NCI-H446 (cell line): ENCODE measurements at regions not wholly inside any gene's neighbourhood (a gene's known extent, or its start where the extent isn't known, plus 50 kb on each side); places are given as distances from the start of the nearest gene placed in this dataset.

Experiments
- DNase-seq, 2 experiments: peaks; one replicate each; lab custom pipeline; 2025; lab: John Stamatoyannopoulos, UW

DNA sequence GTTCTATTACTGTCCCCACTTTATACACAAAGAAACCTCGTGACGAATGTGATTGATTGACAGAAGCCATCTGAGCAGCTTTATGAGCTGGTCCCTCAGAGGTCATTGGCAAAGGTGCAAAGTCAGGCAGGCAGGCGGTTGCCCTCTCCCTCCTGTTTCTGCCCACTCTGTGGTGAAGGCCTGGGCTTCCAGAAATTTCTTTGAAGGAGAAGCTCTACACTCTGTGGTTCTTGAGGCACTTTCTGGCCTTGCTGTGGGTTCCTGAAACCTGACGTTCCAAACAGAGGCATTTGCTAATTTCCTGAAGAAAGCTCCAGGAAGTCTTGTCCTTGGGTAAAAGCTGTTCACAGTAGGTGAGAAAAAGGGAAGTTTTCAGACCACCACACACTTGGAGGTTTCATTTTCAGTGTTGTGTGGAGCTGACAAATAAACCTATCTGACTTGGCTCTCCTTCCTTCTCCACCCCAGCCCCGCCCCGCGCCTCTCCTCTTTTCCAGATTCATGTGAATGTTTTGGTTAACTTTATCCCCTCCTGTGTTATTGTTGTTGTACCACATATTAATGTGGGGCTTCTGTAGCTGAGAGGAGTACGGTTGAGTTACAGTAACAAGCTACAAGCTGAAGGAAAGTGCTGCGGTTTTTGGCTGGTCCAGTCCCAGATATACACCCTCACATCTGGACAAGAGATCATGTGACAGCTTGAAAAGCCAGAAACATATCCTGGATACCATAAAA, 274.1 kb downstream of the CLIC5 start:
- DNase-seq, result no peak

GRCh38 chr6:45739058-45739457, 276.6 kb downstream of the CLIC5 start:
- no peak for DNase-seq

DNA sequence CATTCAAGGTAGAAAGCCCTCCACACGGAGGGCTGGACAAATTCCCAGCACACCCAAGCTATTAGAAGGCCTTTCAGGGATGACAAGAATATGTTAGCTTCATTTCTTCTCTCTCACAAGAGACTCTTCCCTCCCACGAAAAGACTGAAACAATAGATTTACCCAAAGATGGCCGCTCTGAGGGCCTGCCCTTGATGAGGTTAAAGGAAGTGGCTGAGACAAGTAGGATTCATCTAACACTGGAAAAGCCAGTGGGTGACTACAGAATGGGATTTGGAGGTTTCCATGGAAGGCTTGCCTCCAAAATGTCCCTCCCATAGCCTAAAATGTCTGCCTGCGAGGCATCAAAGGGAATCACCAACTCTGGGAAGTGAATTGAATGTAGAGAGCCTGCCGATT, 277.6 kb downstream of the CLIC5 start:
- no peak for DNase-seq

- DNase-seq, result no peak
Observed at GRCh38 chr6:45737331-45738056, 278.2 kb downstream of the CLIC5 start.

DNA sequence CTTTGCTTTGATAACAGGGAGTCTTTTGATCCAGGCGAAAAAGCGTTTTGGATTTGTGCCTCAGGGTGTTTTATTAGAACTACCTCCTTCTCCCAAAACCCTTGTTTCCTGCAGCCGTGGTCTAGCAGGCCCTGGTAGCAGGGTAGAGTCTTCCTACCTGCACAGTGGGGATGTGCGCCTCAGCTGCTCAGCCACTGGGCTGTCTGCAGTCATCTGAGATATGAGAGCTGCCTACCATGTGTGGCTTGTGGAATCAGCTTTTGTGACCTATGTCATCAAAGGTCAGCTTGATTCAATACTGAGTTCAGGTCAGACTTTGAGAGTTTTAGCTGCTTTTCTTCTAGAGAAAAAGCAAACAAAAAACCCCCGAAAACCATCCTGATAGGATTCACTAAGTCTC, 279.5 kb downstream of the CLIC5 start:
- DNase-seq, result no peak

DNA sequence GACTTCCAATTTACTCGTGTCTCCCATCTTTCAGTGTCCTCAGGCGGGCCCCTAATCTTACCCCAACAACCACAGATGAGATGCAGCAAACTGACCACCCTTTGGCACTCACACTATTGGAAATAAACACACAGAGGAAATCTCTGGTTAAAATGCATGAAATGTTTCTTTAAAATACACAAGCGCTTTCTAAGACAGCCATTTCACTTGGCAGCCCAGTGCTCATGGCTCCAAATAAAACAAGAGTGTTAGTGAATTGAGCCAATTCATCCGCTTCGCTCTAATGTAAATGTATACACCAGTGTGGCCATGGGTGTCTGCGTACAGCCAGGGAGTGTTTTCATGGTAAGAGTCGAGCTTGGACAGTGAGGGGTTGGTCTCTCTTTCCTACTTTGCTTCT, 282.9 kb downstream of the CLIC5 start:
- no peak for DNase-seq

- no peak for DNase-seq
Observed at GRCh38 chr6:45730232-45730631, 285.4 kb downstream of the CLIC5 start.

DNA sequence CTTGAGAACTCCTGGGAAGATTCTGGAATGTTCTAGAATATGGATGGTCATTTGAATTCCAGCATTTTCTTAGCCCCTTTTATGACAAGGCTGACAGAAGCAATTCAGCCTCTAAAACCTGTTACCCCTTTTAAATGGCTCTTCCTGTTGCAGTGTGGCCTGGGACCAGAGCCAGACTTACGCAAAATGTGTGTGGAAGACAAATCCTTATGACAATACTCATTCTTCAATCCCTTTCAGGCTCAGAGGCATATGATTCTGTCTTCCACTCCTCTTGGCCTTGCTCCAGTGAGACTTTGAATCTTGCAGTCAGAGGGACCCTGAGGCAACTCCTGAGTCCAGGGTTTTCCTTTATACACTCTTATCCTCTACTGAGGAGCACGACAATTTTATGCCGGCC, 287.0 kb downstream of the CLIC5 start:
- DNase-seq, result no peak

DNA sequence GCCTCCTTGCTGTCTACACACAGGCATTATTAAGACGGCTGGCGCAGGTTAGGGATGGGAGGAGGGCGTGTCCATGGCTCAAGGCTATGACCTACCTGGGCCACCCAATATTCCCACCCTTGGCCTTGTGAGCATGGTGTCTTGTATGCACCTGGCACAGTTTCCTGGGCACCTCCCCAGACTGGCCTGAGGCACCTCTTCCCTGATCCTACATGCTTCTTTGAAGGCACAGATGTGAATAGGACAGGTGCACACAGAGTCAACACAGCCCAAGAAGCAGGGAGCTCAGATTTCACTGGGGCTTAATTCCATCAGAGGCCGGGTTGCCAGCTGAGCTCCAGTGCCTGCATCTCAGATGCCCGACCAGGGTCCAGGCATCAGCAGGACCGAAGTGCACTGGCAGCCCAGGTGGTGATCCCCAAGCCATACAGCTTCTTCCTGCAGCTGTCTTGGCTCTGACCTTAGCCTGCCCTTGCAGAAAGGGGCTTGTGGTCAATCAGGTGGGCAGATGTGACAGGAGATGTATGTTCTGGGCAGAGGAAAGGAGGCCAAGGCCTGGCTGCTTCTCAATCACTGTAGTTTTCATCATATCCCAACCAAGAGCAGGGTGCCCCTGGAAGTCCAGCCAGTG, 287.7 kb downstream of the CLIC5 start:
- no peak for DNase-seq

- no peak for DNase-seq
Observed at GRCh38 chr6:45727228-45727627, 288.4 kb downstream of the CLIC5 start.

DNA sequence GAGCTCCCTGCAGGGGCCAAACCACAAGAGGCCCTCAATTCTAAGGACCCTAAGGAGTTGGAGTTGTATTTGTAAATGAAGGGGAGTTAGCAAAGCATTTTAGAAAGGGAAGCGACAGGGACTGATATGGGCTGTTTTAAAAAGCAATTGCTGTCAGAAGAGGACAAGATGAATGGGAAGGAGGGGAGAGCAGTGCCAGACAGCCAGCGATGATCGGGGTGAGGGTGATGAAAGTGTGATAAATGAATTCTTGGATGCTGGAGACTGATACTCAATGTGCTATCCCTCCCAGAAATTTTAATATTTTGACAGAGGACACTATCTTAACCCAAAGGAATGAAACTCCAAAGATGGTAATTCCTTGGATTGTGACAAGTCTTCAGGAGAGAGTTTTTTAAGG, 289.2 kb downstream of the CLIC5 start:
- DNase-seq, result no peak

DNA sequence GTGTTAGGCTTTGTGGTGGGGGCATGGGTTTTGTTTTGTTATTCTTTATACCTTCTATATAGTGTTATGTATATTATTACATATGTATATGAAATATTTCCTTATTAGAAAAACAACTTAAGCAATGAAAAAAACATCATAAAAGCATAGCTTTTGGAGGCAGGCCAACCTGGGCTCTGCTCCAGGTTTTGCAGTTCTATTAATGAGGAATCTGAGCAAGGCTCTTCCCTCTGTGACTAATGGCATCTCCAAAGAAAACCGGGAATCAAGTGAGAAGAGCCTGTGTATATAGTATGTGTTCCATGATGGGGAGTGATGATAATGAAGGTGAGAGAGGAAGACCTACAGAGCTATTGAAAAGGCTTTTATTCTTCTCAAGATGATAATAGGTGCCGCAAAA, 291.1 kb downstream of the CLIC5 start:
- DNase-seq, result peak; percentile 6 to 40

DNA sequence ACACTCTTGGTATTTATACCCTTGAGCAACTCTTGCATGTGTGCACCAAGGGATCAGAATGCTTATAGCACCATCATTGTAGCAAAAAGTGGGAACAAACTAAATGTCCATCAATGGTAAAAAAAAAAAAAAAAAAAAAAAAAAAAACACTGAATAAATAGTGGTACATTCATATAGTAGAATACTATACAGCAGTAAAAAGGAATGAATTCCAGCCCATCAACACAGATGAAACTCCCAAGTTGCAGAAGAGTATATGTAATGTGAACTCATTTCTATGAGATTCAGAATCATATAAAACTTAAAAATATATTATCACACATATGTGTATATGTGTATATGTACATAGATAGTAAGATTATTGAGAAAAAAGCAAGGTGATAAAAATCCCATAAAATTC, 291.6 kb downstream of the CLIC5 start:
- DNase-seq, result no peak

DNA sequence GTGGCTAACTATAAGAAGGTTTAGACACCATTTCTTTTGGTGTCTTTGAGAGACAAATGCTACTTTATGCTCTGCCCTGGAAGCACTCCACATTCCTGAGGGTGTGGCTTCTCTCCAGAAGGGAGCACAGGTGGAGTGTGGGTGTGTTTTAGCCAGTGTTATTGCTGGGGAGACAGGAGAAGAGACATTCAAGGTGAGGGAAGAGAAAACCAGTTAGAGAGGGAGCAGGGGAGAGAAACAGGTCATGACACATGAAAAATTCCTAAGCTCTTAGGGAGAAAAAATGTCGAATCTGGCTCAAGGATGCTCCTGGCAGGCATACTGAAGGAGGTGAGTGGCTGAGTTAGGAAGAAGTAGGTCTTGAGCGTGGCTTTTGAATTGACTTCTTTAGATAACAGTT, 292.8 kb downstream of the CLIC5 start:
- DNase-seq, result no peak

DNA sequence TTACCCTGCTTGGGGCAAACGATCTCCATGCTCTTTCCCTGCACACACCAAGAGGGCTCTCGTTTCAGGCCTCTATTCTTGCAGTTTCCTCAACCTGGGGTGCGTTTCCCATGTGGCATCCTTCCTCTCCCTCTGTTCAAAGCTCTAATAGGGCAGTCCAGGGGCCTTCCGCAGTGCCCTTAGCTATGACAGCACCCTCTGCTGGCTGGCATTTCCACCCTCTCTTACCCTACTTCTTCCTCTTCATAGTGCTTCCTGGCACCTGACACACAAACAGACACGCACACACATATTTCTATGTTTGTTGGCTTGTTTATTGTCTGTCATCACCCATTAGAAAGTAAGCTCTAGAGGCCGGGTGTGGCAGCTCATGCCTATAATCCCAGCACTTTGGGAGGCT, 294.0 kb downstream of the CLIC5 start:
- DNase-seq, result no peak

- DNase-seq, result no peak
Observed at GRCh38 chr6:45718871-45719270, 296.8 kb downstream of the CLIC5 start.

- DNase-seq, result no peak
Observed at GRCh38 chr6:45718131-45718530, 297.5 kb downstream of the CLIC5 start.

- no peak for DNase-seq
Observed at GRCh38 chr6:45717715-45718114, 297.9 kb downstream of the CLIC5 start.

- no peak for DNase-seq
Observed at GRCh38 chr6:45717027-45717426, 298.6 kb downstream of the CLIC5 start.

- no peak for DNase-seq
Observed at GRCh38 chr6:45715508-45715803, 300.2 kb downstream of the CLIC5 start.

- peak in 1 of 2 experiments; percentile 49 for DNase-seq
Observed at GRCh38 chr6:45714741-45715507, 300.7 kb downstream of the CLIC5 start.

DNA sequence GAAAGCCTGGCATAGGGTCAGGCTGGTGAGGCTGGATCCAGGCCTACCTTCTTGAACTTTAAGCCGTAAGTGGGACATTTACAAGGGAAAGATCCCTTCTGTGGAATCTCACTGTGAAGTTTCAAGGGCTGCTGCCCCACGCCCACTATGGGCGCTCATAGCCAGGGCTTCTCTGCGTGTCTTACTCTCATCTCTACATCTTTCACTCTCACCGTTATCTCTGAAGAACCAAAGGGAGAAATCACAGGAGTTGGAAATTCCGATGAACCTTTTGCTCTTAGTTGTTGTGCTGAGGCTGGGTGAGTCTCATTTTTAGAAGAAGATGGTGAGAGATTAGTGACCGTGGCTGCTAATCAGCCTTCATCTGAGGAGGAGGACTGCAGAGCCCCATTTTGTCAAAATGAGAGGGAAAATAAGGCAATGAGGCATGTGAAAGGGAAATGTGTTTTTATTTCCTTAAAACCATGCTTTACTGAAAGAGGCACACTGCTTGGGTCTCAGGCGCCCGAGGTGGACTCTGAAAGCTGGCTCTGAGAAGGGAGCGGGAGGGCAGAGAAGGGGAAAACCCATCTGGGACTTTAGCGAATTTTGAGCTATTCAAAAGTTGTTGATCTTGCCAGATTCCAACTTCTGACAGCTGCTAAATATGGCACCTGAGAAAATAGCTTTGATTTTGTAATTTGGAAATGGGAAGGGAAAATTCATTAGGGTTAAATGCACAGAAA, 301.5 kb downstream of the CLIC5 start:
- no peak for DNase-seq
